ENCODE measurements at regions not wholly inside any gene's neighbourhood (a gene's known extent, or its start where the extent isn't known, plus 50 kb on each side); places are given as distances from the start of the nearest gene placed in this dataset.

DNA sequence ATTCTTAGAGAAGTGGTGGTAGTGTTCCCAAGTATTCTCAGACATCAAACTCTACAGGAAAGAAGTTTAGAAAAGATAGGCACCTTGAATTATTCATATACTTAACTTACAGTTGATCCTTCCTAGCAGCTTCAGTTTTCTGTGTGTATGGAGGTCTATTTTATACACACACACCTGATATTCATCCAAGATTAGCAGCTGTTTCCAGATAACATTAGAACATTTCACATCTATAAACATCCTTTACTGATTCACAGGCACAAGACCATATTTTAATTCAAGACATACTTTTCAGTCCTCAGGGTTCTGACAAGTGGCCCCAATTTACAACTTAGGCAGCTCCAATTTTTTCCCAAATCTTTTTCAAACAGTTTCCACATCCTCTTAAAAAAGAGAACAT lies 287.8 kb upstream of the USP25 start:
- ATAC-seq = no peak
- TF ChIP-seq, protein P1, sequence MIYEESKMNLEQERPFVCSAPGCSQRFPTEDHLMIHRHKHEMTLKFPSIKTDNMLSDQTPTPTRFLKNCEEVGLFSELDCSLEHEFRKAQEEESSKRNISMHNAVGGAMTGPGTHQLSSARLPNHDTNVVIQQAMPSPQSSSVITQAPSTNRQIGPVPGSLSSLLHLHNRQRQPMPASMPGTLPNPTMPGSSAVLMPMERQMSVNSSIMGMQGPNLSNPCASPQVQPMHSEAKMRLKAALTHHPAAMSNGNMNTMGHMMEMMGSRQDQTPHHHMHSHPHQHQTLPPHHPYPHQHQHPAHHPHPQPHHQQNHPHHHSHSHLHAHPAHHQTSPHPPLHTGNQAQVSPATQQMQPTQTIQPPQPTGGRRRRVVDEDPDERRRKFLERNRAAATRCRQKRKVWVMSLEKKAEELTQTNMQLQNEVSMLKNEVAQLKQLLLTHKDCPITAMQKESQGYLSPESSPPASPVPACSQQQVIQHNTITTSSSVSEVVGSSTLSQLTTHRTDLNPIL (CRISPR knock-in tag; IDR thresholded peaks at IDR 0.05; ENCODE audit: low read depth) = no peak
- TF ChIP-seq ZFP30 (CRISPR knock-in tag; IDR thresholded peaks at IDR 0.05) = no peak
- TF ChIP-seq ZC3H10 (CRISPR knock-in tag; IDR thresholded peaks at IDR 0.05) = no peak
- TF ChIP-seq, protein P2, sequence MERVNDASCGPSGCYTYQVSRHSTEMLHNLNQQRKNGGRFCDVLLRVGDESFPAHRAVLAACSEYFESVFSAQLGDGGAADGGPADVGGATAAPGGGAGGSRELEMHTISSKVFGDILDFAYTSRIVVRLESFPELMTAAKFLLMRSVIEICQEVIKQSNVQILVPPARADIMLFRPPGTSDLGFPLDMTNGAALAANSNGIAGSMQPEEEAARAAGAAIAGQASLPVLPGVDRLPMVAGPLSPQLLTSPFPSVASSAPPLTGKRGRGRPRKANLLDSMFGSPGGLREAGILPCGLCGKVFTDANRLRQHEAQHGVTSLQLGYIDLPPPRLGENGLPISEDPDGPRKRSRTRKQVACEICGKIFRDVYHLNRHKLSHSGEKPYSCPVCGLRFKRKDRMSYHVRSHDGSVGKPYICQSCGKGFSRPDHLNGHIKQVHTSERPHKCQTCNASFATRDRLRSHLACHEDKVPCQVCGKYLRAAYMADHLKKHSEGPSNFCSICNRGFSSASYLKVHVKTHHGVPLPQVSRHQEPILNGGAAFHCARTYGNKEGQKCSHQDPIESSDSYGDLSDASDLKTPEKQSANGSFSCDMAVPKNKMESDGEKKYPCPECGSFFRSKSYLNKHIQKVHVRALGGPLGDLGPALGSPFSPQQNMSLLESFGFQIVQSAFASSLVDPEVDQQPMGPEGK (CRISPR knock-in tag; IDR thresholded peaks at IDR 0.05; ENCODE audit: borderline replicate concordance) = no peak
- no peak for TF ChIP-seq TCF4 (CRISPR knock-in tag; IDR thresholded peaks at IDR 0.05; ENCODE audit: borderline replicate concordance)
- no peak for TF ChIP-seq CSDC2 (CRISPR knock-in tag; IDR thresholded peaks at IDR 0.05)
- no peak for TF ChIP-seq RARB (CRISPR knock-in tag; IDR thresholded peaks at IDR 0.05)
- no peak for TF ChIP-seq TOX (CRISPR knock-in tag; IDR thresholded peaks at IDR 0.05; ENCODE audit: borderline replicate concordance)
- TF ChIP-seq, protein P3, sequence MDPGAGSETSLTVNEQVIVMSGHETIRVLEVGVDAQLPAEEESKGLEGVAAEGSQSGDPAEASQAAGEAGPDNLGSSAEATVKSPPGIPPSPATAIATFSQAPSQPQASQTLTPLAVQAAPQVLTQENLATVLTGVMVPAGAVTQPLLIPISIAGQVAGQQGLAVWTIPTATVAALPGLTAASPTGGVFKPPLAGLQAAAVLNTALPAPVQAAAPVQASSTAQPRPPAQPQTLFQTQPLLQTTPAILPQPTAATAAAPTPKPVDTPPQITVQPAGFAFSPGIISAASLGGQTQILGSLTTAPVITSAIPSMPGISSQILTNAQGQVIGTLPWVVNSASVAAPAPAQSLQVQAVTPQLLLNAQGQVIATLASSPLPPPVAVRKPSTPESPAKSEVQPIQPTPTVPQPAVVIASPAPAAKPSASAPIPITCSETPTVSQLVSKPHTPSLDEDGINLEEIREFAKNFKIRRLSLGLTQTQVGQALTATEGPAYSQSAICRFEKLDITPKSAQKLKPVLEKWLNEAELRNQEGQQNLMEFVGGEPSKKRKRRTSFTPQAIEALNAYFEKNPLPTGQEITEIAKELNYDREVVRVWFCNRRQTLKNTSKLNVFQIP (CRISPR knock-in tag; IDR thresholded peaks at IDR 0.05; ENCODE audit: borderline replicate concordance, low read depth) = no peak
- TF ChIP-seq ISL1 (CRISPR knock-in tag; IDR thresholded peaks at IDR 0.05) = no peak
- no peak for TF ChIP-seq ZNF8 (CRISPR knock-in tag; IDR thresholded peaks at IDR 0.05)
- TF ChIP-seq, protein P4, sequence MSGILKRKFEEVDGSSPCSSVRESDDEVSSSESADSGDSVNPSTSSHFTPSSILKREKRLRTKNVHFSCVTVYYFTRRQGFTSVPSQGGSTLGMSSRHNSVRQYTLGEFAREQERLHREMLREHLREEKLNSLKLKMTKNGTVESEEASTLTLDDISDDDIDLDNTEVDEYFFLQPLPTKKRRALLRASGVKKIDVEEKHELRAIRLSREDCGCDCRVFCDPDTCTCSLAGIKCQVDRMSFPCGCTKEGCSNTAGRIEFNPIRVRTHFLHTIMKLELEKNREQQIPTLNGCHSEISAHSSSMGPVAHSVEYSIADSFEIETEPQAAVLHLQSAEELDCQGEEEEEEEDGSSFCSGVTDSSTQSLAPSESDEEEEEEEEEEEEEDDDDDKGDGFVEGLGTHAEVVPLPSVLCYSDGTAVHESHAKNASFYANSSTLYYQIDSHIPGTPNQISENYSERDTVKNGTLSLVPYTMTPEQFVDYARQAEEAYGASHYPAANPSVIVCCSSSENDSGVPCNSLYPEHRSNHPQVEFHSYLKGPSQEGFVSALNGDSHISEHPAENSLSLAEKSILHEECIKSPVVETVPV (CRISPR knock-in tag; IDR thresholded peaks at IDR 0.05) = no peak
- TF ChIP-seq SNAI2 (CRISPR knock-in tag; IDR thresholded peaks at IDR 0.05) = no peak
- TF ChIP-seq ESRRG (CRISPR knock-in tag; IDR thresholded peaks at IDR 0.05) = no peak
- no peak for TF ChIP-seq ZNF70 (CRISPR knock-in tag; IDR thresholded peaks at IDR 0.05)
- no peak for TF ChIP-seq OSR1 (CRISPR knock-in tag; IDR thresholded peaks at IDR 0.05)
- TF ChIP-seq BACH2 (CRISPR knock-in tag; IDR thresholded peaks at IDR 0.05; ENCODE audit: borderline replicate concordance) = no peak

DNA sequence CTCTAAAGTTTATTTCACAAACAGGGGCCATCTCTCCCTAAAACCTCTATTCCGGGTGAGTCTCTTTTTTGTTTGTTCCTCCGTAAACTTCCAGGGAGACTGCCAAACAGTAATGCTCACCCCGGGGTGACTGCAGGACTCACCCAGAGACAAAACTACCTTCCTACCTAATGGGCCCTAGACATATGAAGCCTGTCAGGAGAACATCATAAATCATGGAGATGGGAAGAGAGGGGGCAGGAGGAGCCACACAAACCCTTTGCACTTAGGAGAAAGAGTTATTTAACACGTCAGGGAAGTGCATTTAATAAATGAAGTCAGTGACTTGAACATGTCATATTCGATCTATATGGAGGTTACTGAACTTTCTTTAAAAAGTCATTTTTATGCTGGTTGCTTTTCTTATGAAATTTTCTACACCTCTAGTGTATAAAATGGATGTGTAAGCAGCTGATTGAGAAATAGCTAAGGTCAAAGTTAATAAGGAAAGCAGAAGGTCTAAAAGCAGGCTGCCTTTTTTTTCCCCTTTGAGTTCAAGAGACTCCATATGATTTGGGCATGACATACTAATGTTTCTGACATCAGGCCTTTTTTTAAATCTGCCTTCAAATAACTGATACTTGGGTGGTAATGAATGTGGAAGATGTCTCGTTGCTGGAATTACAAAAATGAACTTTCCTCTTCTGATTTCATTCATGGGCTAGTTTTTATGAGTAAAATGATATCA lies 286.9 kb upstream of the USP25 start:
- no peak for TF ChIP-seq TOX (CRISPR knock-in tag; IDR thresholded peaks at IDR 0.05; ENCODE audit: borderline replicate concordance)
- TF ChIP-seq GLIS3 (CRISPR knock-in tag; IDR thresholded peaks at IDR 0.05) = no peak
- TF ChIP-seq ZNF565 (CRISPR knock-in tag; conservative IDR thresholded peaks at IDR 0.05; ENCODE audit: low read depth) = no peak
- no peak for TF ChIP-seq ZFP30 (CRISPR knock-in tag; IDR thresholded peaks at IDR 0.05)
- TF ChIP-seq BACH2 (CRISPR knock-in tag; IDR thresholded peaks at IDR 0.05; ENCODE audit: borderline replicate concordance) = no peak
- no peak for TF ChIP-seq ISL1 (CRISPR knock-in tag; IDR thresholded peaks at IDR 0.05)
- TF ChIP-seq ESRRG (CRISPR knock-in tag; IDR thresholded peaks at IDR 0.05) = no peak
- no peak for TF ChIP-seq ZNF8 (CRISPR knock-in tag; IDR thresholded peaks at IDR 0.05)
- TF ChIP-seq SNAI2 (CRISPR knock-in tag; IDR thresholded peaks at IDR 0.05) = no peak
- no peak for ATAC-seq

DNA sequence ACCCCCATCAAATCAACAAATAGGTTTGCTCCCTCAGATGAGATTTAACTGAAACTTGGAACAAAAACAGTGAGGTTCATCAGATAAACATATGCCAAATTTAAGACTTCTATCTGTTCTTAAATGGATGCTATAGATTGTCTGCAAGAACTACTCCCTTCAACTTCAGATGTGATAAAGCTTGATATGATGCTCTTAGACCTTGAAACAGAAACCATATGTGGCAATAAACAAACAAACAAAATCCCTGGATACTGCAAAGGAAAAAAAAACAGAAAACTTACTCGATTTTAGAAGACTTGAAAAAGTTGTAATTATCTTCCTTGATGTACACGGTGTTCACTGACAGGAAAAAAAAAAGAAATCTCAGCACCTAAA lies 286.1 kb upstream of the USP25 start:
- no peak for ATAC-seq

DNA sequence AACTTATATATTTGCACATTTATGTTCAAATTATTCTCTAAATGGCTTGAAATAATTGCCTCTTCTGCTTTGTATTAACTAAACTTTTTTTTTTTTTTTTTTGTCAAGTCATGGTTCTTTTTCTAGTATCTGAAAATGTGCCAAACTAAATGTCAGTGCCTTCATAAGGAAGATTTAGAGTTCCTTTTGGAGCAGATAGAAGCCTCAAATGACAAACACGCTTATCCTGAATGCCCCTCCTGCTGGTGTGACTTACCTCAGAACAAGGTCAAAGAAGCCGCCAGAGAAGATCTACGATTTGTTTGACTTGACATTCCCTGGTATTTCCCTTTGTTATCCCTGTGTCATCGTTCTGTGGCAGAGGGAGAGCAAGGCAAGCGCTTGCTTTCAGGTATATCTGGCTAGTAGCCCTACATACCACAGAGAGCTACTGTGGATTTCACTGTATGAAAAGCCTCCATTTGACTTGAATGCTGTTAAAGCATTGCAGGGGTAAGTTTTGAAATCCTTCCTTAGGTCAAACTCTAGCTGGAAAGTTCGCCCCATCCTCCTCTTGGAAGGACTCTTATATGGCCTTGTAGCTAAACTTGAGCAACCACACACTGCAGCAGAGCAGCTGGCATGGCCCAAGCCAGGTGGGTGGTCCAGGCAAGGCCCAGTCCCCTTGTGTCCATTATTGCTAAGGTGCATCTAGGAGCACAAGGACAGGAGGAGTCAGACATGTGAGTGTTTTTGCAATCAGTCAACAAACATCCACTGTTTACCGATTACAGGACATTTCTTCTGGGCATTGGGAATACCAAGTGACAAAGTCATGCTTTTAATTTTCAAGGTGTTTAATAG lies 285.4 kb upstream of the USP25 start:
- ATAC-seq = no peak
- TF ChIP-seq CSDC2 (CRISPR knock-in tag; IDR thresholded peaks at IDR 0.05) (no peak), ZNF565 (CRISPR knock-in tag; conservative IDR thresholded peaks at IDR 0.05; ENCODE audit: low read depth) (no peak), GLIS3 (CRISPR knock-in tag; IDR thresholded peaks at IDR 0.05) (no peak), ISL1 (CRISPR knock-in tag; IDR thresholded peaks at IDR 0.05) (no peak), ZFP3 (CRISPR knock-in tag; IDR thresholded peaks at IDR 0.05) (no peak), SNAI2 (CRISPR knock-in tag; IDR thresholded peaks at IDR 0.05) (no peak), PPARA (CRISPR knock-in tag; IDR thresholded peaks at IDR 0.05; ENCODE audit: borderline replicate concordance) (no peak), BACH2 (CRISPR knock-in tag; IDR thresholded peaks at IDR 0.05; ENCODE audit: borderline replicate concordance) (no peak), ZNF70 (CRISPR knock-in tag; IDR thresholded peaks at IDR 0.05) (no peak), ZFP30 (CRISPR knock-in tag; IDR thresholded peaks at IDR 0.05) (no peak)
- TF ChIP-seq, protein P3 (CRISPR knock-in tag; IDR thresholded peaks at IDR 0.05; ENCODE audit: borderline replicate concordance, low read depth) = no peak
- TF ChIP-seq, protein P1 (CRISPR knock-in tag; IDR thresholded peaks at IDR 0.05; ENCODE audit: low read depth) = no peak
- TF ChIP-seq, protein P4 (CRISPR knock-in tag; IDR thresholded peaks at IDR 0.05) = no peak

More for the DNA sequence above, 286.1 kb upstream of the USP25 start:
- no peak for TF ChIP-seq ZNF8 (CRISPR knock-in tag; IDR thresholded peaks at IDR 0.05)
- TF ChIP-seq ZNF565 (CRISPR knock-in tag; conservative IDR thresholded peaks at IDR 0.05; ENCODE audit: low read depth) = no peak

Data from SK-N-SH treated with all-trans-retinoic acid at 6 μM for 48 hours (cell line).